HCT116 (cell line): ENCODE measurements at regions not wholly inside any gene's neighbourhood (a gene's known extent, or its start where the extent isn't known, plus 50 kb on each side); places are given as distances from the start of the nearest gene placed in this dataset.

ENCODE experiments used
- CEBPB ChIP-seq: IDR thresholded peaks from 2 replicates; pipeline ENCODE4 v1.6.1; 2012; ENCODE audit warnings: low read depth
- EGR1 ChIP-seq: IDR thresholded peaks from 2 replicates; pipeline ENCODE4 v1.6.1; 2012; ENCODE audit warnings: low read depth
- EZH2 ChIP-seq: fragments of 200-600 bp; sonication (generic); IDR thresholded peaks from 2 replicates; pipeline ENCODE4 v1.6.1; 2017; ENCODE audit warnings: antibody characterized with exemption, mixed run types
- EZH2phosphoT487 ChIP-seq: fragments of 200-600 bp; IDR thresholded peaks from 2 replicates; pipeline ENCODE4 v1.6.1; 2018; ENCODE audit warnings: antibody characterized with exemption, borderline replicate concordance
- JUND ChIP-seq: IDR thresholded peaks from 2 replicates; pipeline ENCODE4 v1.6.1; 2012
- POLR2A ChIP-seq: IDR thresholded peaks from 2 replicates; pipeline ENCODE4 v1.7.0; 2011; ENCODE audit warnings: borderline replicate concordance; ENCODE audit not compliant: insufficient read depth, insufficient read length; ENCODE audit errors: extremely low read depth
- POLR2AphosphoS5 ChIP-seq: IDR thresholded peaks from 2 replicates; pipeline ENCODE4 v1.6.1; 2011; ENCODE audit warnings: mild to moderate bottlenecking, low read depth, low read length, moderate library complexity
- SP1 ChIP-seq: IDR thresholded peaks from 2 replicates; pipeline ENCODE4 v1.6.1; 2012; ENCODE audit warnings: low read depth
- TF ChIP-seq, protein P1 (sequence below), 3 experiments: fragments of 200-600 bp in 1 of 3; sonication (generic) in 1 of 3; IDR thresholded peaks in 2 of 3; conservative IDR thresholded peaks in 1 of 3; 2 replicates each; pipeline ENCODE4 v1.5.1; 2012 to 2017; ENCODE audit warnings: low read depth in 2 of 3, low read length in 2 of 3, antibody characterized with exemption in 1 of 3, borderline replicate concordance in 1 of 3, control low read depth in 1 of 3, mild to moderate bottlenecking in 1 of 3, mixed read lengths in 1 of 3, mixed run types in 1 of 3, moderate library complexity in 1 of 3; ENCODE audit not compliant: insufficient read depth in 1 of 3
- TF ChIP-seq, protein P2 (sequence below): IDR thresholded peaks from 2 replicates; pipeline ENCODE4 v1.6.1; 2012
- TF ChIP-seq, protein P3 (sequence below): IDR thresholded peaks from 2 replicates; pipeline ENCODE4 v1.6.1; 2012; ENCODE audit warnings: low read depth

DNA sequence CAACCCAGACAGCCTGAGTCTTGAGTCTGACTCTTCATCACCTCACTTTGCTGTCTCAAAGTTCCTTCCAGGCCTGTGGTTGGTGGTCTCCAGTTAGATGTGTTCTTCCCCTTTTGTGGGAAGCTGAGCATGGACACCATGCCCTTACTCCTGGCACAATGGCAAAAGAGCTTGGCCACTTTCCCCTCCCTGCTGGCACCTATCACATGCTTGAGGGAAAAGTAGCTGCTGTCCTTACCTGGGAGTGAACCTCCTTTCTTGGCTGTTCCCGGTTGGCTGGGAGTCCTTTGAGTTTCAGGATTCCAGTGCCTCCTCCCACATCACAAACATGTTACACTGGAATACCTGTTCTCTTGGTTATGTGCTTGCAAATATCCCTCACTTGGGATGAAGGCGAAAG lies 97.8 kb downstream of the GATA6 start:
- no peak for TF ChIP-seq POLR2AphosphoS5
- TF ChIP-seq POLR2A, result no peak
- TF ChIP-seq, protein P1, sequence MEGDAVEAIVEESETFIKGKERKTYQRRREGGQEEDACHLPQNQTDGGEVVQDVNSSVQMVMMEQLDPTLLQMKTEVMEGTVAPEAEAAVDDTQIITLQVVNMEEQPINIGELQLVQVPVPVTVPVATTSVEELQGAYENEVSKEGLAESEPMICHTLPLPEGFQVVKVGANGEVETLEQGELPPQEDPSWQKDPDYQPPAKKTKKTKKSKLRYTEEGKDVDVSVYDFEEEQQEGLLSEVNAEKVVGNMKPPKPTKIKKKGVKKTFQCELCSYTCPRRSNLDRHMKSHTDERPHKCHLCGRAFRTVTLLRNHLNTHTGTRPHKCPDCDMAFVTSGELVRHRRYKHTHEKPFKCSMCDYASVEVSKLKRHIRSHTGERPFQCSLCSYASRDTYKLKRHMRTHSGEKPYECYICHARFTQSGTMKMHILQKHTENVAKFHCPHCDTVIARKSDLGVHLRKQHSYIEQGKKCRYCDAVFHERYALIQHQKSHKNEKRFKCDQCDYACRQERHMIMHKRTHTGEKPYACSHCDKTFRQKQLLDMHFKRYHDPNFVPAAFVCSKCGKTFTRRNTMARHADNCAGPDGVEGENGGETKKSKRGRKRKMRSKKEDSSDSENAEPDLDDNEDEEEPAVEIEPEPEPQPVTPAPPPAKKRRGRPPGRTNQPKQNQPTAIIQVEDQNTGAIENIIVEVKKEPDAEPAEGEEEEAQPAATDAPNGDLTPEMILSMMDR (IDR thresholded peaks at IDR 0.05 in 2 of 3, conservative IDR thresholded peaks at IDR 0.05 in 1 of 3; ENCODE audit: borderline replicate concordance in 1 of 3, insufficient read depth in 1 of 3, low read depth in 2 of 3, low read length in 2 of 3), result no peak
- TF ChIP-seq, protein P2, sequence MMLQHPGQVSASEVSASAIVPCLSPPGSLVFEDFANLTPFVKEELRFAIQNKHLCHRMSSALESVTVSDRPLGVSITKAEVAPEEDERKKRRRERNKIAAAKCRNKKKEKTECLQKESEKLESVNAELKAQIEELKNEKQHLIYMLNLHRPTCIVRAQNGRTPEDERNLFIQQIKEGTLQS, result no peak
- no peak for TF ChIP-seq EGR1
- no peak for TF ChIP-seq CEBPB
- TF ChIP-seq EZH2phosphoT487, result no peak
- no peak for TF ChIP-seq EZH2
- TF ChIP-seq, protein P3, sequence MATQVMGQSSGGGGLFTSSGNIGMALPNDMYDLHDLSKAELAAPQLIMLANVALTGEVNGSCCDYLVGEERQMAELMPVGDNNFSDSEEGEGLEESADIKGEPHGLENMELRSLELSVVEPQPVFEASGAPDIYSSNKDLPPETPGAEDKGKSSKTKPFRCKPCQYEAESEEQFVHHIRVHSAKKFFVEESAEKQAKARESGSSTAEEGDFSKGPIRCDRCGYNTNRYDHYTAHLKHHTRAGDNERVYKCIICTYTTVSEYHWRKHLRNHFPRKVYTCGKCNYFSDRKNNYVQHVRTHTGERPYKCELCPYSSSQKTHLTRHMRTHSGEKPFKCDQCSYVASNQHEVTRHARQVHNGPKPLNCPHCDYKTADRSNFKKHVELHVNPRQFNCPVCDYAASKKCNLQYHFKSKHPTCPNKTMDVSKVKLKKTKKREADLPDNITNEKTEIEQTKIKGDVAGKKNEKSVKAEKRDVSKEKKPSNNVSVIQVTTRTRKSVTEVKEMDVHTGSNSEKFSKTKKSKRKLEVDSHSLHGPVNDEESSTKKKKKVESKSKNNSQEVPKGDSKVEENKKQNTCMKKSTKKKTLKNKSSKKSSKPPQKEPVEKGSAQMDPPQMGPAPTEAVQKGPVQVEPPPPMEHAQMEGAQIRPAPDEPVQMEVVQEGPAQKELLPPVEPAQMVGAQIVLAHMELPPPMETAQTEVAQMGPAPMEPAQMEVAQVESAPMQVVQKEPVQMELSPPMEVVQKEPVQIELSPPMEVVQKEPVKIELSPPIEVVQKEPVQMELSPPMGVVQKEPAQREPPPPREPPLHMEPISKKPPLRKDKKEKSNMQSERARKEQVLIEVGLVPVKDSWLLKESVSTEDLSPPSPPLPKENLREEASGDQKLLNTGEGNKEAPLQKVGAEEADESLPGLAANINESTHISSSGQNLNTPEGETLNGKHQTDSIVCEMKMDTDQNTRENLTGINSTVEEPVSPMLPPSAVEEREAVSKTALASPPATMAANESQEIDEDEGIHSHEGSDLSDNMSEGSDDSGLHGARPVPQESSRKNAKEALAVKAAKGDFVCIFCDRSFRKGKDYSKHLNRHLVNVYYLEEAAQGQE, result no peak
- TF ChIP-seq JUND, result no peak
- TF ChIP-seq SP1, result no peak
